LNCaP clone FGC (cell line): ENCODE measurements at regions not wholly inside any gene's neighbourhood (a gene's known extent, or its start where the extent isn't known, plus 50 kb on each side); places are given as distances from the start of the nearest gene placed in this dataset.
A peak's percentile ranks its signal among the peaks of the same experiment; 100 is the strongest.

Source experiments
- DNase-seq: peaks from one replicate; pipeline ENCODE4 v3.0.0-alpha.2; 2011; ENCODE audit warnings: low read depth
- H3K4me3 ChIP-seq: 2 replicates; pipeline ENCODE4 v1.5.1; 2011; ENCODE audit warnings: mild to moderate bottlenecking, low read depth, low read length, control low read depth
- TF ChIP-seq, protein P1 (sequence below): IDR thresholded peaks from 2 replicates; pipeline ENCODE4 v1.5.1; 2012; ENCODE audit warnings: mild to moderate bottlenecking; ENCODE audit not compliant: control insufficient read depth, insufficient read depth; ENCODE audit errors: extremely low read depth

DNA sequence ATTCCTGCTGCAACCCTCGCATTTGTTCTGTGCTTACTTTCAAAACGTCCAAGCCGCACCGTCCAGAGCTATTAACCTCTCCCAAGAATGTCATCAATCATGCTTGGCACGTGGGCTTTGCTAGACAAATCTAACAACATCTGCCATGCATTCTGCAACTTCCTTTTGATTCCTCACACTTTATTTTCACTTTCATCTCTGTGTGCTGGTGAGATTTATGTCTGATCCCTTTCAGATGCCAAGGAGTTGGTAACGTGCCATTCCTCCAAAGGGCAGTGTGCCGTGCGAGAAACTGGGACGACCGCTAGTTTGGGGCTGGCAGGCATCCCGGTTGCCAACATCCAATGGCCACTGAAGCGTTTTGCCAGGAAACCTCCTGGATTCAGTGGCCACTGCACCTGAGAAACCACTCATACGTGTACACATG is 230.0 kb upstream of the PARD3B start:
- DNase-seq = no peak
- TF ChIP-seq, protein P1, sequence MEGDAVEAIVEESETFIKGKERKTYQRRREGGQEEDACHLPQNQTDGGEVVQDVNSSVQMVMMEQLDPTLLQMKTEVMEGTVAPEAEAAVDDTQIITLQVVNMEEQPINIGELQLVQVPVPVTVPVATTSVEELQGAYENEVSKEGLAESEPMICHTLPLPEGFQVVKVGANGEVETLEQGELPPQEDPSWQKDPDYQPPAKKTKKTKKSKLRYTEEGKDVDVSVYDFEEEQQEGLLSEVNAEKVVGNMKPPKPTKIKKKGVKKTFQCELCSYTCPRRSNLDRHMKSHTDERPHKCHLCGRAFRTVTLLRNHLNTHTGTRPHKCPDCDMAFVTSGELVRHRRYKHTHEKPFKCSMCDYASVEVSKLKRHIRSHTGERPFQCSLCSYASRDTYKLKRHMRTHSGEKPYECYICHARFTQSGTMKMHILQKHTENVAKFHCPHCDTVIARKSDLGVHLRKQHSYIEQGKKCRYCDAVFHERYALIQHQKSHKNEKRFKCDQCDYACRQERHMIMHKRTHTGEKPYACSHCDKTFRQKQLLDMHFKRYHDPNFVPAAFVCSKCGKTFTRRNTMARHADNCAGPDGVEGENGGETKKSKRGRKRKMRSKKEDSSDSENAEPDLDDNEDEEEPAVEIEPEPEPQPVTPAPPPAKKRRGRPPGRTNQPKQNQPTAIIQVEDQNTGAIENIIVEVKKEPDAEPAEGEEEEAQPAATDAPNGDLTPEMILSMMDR = no peak
- no peak overlapping the region for H3K4me3 ChIP-seq

DNA sequence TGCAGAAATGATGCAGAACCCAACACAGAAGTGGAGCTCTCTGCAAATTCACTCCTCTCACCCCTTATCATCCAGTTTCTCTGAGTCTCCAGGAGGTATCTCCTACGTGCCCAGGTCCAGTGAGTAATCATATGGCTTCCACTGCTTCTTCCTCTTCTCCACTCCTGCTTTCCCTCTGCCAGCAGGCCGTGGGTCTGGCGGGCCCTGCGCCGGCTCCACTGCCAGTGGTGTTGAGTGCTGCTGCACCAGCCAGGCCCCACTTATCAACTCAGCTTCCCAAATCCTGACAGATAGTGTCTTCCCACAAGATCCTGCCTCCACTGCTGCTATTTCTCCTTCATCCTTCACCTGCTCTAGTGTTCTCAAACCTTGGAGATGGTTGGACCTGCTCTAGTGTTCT is 227.6 kb upstream of the PARD3B start:
- TF ChIP-seq, protein P1 = no peak
- no peak for DNase-seq
- H3K4me3 ChIP-seq = no peak overlapping the region

DNA sequence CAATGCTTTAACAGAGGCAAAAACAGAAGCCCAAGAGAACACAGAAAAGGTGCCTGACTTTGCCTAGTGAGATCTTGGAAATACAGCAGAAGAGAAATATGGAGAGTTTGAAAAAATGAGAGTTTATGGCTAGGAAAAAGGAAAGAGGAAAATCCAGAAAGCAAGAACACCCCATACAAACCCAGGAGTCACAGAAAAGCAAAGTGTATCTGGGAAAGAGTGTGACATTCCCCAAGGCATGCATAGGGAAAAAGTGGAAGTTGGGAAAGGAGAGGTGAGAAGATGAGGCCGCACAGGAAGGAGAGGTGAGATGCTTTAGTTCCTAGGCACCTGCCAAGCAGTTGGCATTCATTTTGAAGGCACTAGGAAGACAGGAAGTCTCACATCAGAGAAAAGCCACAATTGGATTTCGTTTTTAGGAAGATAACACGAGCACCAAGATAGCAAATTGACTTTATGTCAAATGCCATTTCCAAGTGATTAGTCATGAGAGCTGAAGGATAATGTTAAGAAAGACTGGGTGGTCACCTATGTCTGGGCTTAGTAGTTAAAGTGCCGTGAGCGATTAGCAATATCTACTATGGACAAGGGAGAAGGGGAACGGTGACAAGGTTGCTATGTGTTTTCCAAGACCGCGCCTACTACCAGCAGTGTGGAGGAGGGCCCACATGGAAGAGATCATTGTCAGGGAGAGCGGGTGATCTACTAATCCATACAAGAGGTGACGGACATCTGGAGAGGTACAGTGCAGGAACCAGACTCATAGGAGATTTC is 224.1 kb upstream of the PARD3B start:
- no peak overlapping the region for H3K4me3 ChIP-seq
- TF ChIP-seq, protein P1 = no peak
- DNase-seq = no peak

- TF ChIP-seq, protein P1 = no peak
- no peak overlapping the region for H3K4me3 ChIP-seq
- DNase-seq = no peak
Measured at GRCh38 chr2:204321910-204322751, 223.1 kb upstream of the PARD3B start.

- TF ChIP-seq, protein P1 = peak; percentile 69
- no peak overlapping the region for H3K4me3 ChIP-seq
- DNase-seq = peak; percentile 58
Measured at GRCh38 chr2:204325468-204325867, 219.8 kb upstream of the PARD3B start.

GRCh38 chr2:204328373-204328772 is 216.9 kb upstream of the PARD3B start:
- DNase-seq = no peak
- TF ChIP-seq, protein P1 = no peak
- no peak overlapping the region for H3K4me3 ChIP-seq
